ENCODE measurements at regions not wholly inside any gene's neighbourhood (a gene's known extent, or its start where the extent isn't known, plus 50 kb on each side); places are given as distances from the start of the nearest gene placed in this dataset.

GRCh38 chr4:90025248-90025647 is 101.9 kb upstream of the CCSER1 start:
- Histone ChIP-seq H3K79me2 (ENCODE audit: control insufficient read depth, insufficient read depth, low read length) (no peaks in the 10 kb centered on the region), H3K4me1 (ENCODE audit: control insufficient read depth, extremely low read depth, insufficient read depth, low read length) (no peaks in the 10 kb centered on the region), H3K4me3 (replicated peaks in 1 of 4; ENCODE audit: control extremely low read depth in 1 of 4, insufficient read depth in 1 of 4, low read depth in 3 of 4, low read length in 4 of 4) (no peak overlapping the region), H3K9ac (ENCODE audit: insufficient read depth, low read length) (no peak overlapping the region), H4K20me1 (ENCODE audit: control insufficient read depth, extremely low read depth, insufficient read depth, low read length) (no peaks in the 10 kb centered on the region), H2AFZ (ENCODE audit: low read length) (no peak overlapping the region), H3K36me3 (ENCODE audit: control insufficient read depth, insufficient read depth, low read length) (no peaks in the 10 kb centered on the region), H3K9me3 (ENCODE audit: control insufficient read depth, insufficient read depth, low read depth, low read length) (no peaks in the 10 kb centered on the region), H3K27me3 (ENCODE audit: control insufficient read depth, insufficient read depth, low read length) (no peaks in the 10 kb centered on the region), H3K27ac (ENCODE audit: insufficient read depth, low read length) (no peak overlapping the region), H3K4me2 (ENCODE audit: extremely low read depth, insufficient read depth, low read length) (no peak overlapping the region)
- TF ChIP-seq, protein P1, sequence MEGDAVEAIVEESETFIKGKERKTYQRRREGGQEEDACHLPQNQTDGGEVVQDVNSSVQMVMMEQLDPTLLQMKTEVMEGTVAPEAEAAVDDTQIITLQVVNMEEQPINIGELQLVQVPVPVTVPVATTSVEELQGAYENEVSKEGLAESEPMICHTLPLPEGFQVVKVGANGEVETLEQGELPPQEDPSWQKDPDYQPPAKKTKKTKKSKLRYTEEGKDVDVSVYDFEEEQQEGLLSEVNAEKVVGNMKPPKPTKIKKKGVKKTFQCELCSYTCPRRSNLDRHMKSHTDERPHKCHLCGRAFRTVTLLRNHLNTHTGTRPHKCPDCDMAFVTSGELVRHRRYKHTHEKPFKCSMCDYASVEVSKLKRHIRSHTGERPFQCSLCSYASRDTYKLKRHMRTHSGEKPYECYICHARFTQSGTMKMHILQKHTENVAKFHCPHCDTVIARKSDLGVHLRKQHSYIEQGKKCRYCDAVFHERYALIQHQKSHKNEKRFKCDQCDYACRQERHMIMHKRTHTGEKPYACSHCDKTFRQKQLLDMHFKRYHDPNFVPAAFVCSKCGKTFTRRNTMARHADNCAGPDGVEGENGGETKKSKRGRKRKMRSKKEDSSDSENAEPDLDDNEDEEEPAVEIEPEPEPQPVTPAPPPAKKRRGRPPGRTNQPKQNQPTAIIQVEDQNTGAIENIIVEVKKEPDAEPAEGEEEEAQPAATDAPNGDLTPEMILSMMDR (conservative IDR thresholded peaks at IDR 0.05 in 1 of 2, IDR thresholded peaks at IDR 0.05 in 1 of 2; ENCODE audit: low read depth in 1 of 2, low read length in 2 of 2), result peak in 1 of 2 donors; percentile 37
- no peak for TF ChIP-seq EZH2 (IDR thresholded peaks at IDR 0.05; ENCODE audit: low read length, missing control alignments)
- peak; percentile 6 to 10 for DNase-seq (ENCODE audit: low read depth in 2 of 2)

DNA sequence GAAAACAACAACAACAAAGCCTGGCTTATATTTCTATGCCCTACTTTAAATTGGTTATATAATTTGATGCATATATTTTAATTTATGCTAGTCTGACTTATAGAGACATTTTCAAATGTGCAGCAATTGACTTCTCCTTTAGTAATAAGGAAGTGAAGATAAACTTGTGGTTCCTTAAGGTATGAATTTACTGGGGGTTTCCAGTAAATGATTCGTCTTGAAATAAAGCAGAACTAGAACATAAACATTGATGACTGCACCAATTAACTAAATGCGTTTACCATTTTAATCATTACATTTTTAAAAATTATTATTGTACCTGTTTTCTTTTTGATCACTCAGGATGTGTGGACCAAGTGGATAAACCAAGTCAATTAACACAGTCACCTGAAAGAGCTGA is 99.6 kb upstream of the CCSER1 start:
- H3K36me3 ChIP-seq (ENCODE audit: control insufficient read depth, insufficient read depth, low read length), result no peaks in the 10 kb centered on the region
- H3K4me1 ChIP-seq (ENCODE audit: control insufficient read depth, extremely low read depth, insufficient read depth, low read length), result no peaks in the 10 kb centered on the region
- H3K4me2 ChIP-seq (ENCODE audit: extremely low read depth, insufficient read depth, low read length), result no peak overlapping the region
- H3K79me2 ChIP-seq (ENCODE audit: control insufficient read depth, insufficient read depth, low read length), result no peaks in the 10 kb centered on the region
- TF ChIP-seq EZH2 (IDR thresholded peaks at IDR 0.05; ENCODE audit: low read length, missing control alignments), result no peak
- TF ChIP-seq, protein P1 (conservative IDR thresholded peaks at IDR 0.05 in 1 of 2, IDR thresholded peaks at IDR 0.05 in 1 of 2; ENCODE audit: low read depth in 1 of 2, low read length in 2 of 2), result no peak
- H4K20me1 ChIP-seq (ENCODE audit: control insufficient read depth, extremely low read depth, insufficient read depth, low read length), result no peaks in the 10 kb centered on the region
- H3K4me3 ChIP-seq (replicated peaks in 1 of 4; ENCODE audit: control extremely low read depth in 1 of 4, insufficient read depth in 1 of 4, low read depth in 3 of 4, low read length in 4 of 4), result no peak overlapping the region
- H2AFZ ChIP-seq (ENCODE audit: low read length), result no peak overlapping the region
- no peak overlapping the region for H3K27ac ChIP-seq (ENCODE audit: insufficient read depth, low read length)
- no peak for DNase-seq (ENCODE audit: low read depth in 2 of 2)
- H3K9me3 ChIP-seq (ENCODE audit: control insufficient read depth, insufficient read depth, low read depth, low read length), result no peaks in the 10 kb centered on the region
- no peak overlapping the region for H3K9ac ChIP-seq (ENCODE audit: insufficient read depth, low read length)
- no peaks in the 10 kb centered on the region for H3K27me3 ChIP-seq (ENCODE audit: control insufficient read depth, insufficient read depth, low read length)

DNA sequence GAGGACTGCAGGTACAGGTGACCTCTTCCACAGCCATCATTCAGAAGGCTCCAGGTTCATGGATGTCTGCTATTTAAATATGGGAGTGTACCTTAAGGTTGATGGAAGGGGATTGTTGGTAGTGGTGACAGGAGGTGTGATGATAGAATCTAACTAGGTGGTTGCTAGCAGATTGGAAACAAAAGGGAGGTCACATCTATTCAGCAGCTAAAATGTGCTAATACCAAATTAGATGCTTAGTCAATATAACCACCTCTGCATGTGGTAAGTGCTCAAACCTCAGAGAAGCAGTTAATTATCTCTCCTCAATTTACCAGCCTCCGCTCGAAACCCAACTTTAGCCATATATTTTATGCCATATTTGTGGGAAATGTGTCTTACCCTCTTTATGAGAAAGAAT is 98.7 kb upstream of the CCSER1 start:
- Histone ChIP-seq H2AFZ (ENCODE audit: low read length) (no peak overlapping the region), H3K36me3 (ENCODE audit: control insufficient read depth, insufficient read depth, low read length) (no peaks in the 10 kb centered on the region), H3K27ac (ENCODE audit: insufficient read depth, low read length) (no peak overlapping the region), H4K20me1 (ENCODE audit: control insufficient read depth, extremely low read depth, insufficient read depth, low read length) (no peaks in the 10 kb centered on the region), H3K9ac (ENCODE audit: insufficient read depth, low read length) (no peak overlapping the region), H3K79me2 (ENCODE audit: control insufficient read depth, insufficient read depth, low read length) (no peaks in the 10 kb centered on the region), H3K9me3 (ENCODE audit: control insufficient read depth, insufficient read depth, low read depth, low read length) (no peaks in the 10 kb centered on the region), H3K4me1 (ENCODE audit: control insufficient read depth, extremely low read depth, insufficient read depth, low read length) (no peaks in the 10 kb centered on the region), H3K4me3 (replicated peaks in 1 of 4; ENCODE audit: control extremely low read depth in 1 of 4, insufficient read depth in 1 of 4, low read depth in 3 of 4, low read length in 4 of 4) (no peak overlapping the region), H3K27me3 (ENCODE audit: control insufficient read depth, insufficient read depth, low read length) (no peaks in the 10 kb centered on the region), H3K4me2 (ENCODE audit: extremely low read depth, insufficient read depth, low read length) (no peak overlapping the region)
- no peak for DNase-seq (ENCODE audit: low read depth in 2 of 2)
- TF ChIP-seq, protein P1 (conservative IDR thresholded peaks at IDR 0.05 in 1 of 2, IDR thresholded peaks at IDR 0.05 in 1 of 2; ENCODE audit: low read depth in 1 of 2, low read length in 2 of 2), result no peak
- TF ChIP-seq EZH2 (IDR thresholded peaks at IDR 0.05; ENCODE audit: low read length, missing control alignments), result no peak
